Fibroblast of pulmonary artery (primary cell): ENCODE measurements at regions not wholly inside any gene's neighbourhood (a gene's known extent, or its start where the extent isn't known, plus 50 kb on each side); places are given as distances from the start of the nearest gene placed in this dataset.
"Not testable (repeated sequence)": the region's sequence is repeated elsewhere in the genome, so short reads cannot be mapped to it uniquely, and the experiment has no call there.

ENCODE experiments used
- DNase-seq: peaks from one replicate; pipeline ENCODE4 v3.0.0-alpha.2; 2010; ENCODE audit warnings: low read depth
- H3K4me3 ChIP-seq: replicated peaks from 2 replicates; pipeline ENCODE4 v1.5.1; 2011; ENCODE audit warnings: low read depth, mild to moderate bottlenecking, control low read depth, low read length, moderate library complexity
- TF ChIP-seq, protein P1 (sequence below): IDR thresholded peaks from 2 replicates; pipeline ENCODE4 v1.5.1; 2011; ENCODE audit warnings: mild to moderate bottlenecking, control low read depth, low read length, inconsistent platforms; ENCODE audit errors: missing control alignments

DNA sequence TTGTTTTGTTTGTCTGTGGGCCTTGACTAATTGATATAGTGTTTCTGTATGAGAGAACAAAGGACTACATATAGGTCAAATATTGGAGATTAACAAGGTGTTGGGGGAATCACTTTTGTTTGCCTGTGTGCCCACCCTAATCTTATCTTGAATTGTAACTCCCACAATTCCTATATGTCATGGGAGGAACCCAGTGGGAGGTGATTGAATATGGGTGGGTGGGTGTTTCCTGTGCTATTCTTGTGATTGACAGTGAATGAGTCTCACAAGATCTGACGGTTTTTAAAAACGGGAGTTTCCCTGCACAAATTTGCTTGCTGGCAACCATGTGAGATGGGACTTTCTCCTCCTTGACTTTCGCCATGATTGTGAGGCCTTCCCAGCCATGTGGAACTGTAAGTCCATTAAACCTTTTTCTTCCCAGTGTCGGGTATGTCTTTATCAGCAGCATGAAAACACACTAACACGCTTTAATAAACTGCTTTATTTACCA lies 64.9 kb upstream of the HSPB3 start:
- TF ChIP-seq, protein P1, sequence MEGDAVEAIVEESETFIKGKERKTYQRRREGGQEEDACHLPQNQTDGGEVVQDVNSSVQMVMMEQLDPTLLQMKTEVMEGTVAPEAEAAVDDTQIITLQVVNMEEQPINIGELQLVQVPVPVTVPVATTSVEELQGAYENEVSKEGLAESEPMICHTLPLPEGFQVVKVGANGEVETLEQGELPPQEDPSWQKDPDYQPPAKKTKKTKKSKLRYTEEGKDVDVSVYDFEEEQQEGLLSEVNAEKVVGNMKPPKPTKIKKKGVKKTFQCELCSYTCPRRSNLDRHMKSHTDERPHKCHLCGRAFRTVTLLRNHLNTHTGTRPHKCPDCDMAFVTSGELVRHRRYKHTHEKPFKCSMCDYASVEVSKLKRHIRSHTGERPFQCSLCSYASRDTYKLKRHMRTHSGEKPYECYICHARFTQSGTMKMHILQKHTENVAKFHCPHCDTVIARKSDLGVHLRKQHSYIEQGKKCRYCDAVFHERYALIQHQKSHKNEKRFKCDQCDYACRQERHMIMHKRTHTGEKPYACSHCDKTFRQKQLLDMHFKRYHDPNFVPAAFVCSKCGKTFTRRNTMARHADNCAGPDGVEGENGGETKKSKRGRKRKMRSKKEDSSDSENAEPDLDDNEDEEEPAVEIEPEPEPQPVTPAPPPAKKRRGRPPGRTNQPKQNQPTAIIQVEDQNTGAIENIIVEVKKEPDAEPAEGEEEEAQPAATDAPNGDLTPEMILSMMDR, result no peak
- DNase-seq, result no peak
- H3K4me3 ChIP-seq, result no peak overlapping the region

- DNase-seq, result peak; percentile 82
- H3K4me3 ChIP-seq, result no peak overlapping the region
- TF ChIP-seq, protein P1, result no peak
Observed at GRCh38 chr5:54390015-54390414, 65.5 kb upstream of the HSPB3 start.

DNA sequence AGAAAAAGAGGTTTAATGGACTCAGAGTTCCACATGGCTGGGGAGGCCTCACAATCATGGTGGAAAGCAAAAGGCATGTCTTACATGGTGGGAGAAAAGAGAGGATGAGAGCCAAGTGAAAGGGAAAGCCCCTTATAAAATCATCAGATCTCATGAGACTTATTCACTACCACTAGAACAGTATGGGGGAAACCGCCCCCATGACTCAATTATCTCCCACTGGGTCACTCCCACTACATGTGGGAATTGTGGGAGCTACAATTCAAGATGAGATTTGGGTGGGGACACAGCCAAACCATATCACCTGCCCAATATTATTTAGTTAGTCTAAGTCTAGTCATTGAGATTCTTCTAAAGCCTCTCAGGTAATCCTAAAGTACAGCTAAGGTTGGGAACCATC lies 66.1 kb upstream of the HSPB3 start:
- H3K4me3 ChIP-seq, DNase-seq: not testable (repeated sequence)

DNA sequence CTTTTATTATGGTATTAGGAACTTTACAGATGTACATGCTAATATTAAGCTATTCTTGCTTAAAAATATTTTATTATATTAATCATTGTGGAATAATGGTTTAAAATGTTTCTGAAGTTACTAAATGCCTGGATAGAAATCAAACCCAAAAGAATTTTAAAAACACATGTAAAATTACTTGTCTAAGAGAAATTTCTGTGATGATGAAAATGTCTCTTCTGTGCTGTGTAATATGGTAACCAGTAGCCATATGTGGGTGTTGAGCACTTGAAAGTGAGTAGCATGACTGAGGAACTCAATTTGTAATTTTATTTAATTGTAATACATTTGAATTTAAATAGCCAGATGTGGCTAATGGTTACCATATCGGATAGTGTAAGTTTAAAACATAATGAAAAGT lies 66.7 kb upstream of the HSPB3 start:
- no peak overlapping the region for H3K4me3 ChIP-seq
- TF ChIP-seq, protein P1, result no peak
- no peak for DNase-seq

DNA sequence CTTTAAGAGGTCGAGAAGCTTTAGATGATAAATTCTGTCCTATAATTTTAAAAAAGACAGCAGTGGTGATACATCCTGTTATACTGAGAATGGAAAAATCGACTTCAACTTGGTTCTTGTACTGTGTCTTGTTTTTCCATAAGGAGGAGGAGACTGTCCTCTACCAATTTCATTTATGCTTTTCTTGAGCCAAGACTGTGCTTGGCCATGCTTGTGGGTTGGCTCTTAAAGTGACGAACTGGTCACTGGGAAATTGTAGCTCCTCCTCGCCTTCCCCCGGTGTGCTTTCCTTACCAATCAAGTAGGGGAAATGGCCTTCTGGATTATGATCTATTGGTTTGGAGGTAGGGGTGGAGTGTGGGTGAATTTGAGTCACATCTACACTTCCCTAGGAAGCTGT lies 67.1 kb upstream of the HSPB3 start:
- TF ChIP-seq, protein P1, result no peak
- DNase-seq, result no peak
- no peak overlapping the region for H3K4me3 ChIP-seq

- DNase-seq, result peak; percentile 69
- TF ChIP-seq, protein P1, result no peak
- H3K4me3 ChIP-seq, result no peak overlapping the region
Observed at GRCh38 chr5:54387659-54388232, 67.8 kb upstream of the HSPB3 start.

- TF ChIP-seq, protein P1, result no peak
- DNase-seq, result no peak
- H3K4me3 ChIP-seq, result no peak overlapping the region
Observed at GRCh38 chr5:54387031-54387430, 68.5 kb upstream of the HSPB3 start.
